GM18868 (cell line): ENCODE measurements at regions not wholly inside any gene's neighbourhood (a gene's known extent, or its start where the extent isn't known, plus 50 kb on each side); places are given as distances from the start of the nearest gene placed in this dataset.
"Not testable (repeated sequence)": the region's sequence is repeated elsewhere in the genome, so short reads cannot be mapped to it uniquely, and the experiment has no call there.

ENCODE experiments used
- ATAC-seq: cut with Tn5 transposase; IDR thresholded peaks from one replicate; pipeline ENCODE4 v1.9.1; 2021; ENCODE audit warnings: mild to moderate bottlenecking, moderate library complexity; ENCODE audit not compliant: unreplicated experiment

GRCh38 chr12:114815026-114815795 lies 131.2 kb upstream of the TBX3 start:
- ATAC-seq: no peak

DNA sequence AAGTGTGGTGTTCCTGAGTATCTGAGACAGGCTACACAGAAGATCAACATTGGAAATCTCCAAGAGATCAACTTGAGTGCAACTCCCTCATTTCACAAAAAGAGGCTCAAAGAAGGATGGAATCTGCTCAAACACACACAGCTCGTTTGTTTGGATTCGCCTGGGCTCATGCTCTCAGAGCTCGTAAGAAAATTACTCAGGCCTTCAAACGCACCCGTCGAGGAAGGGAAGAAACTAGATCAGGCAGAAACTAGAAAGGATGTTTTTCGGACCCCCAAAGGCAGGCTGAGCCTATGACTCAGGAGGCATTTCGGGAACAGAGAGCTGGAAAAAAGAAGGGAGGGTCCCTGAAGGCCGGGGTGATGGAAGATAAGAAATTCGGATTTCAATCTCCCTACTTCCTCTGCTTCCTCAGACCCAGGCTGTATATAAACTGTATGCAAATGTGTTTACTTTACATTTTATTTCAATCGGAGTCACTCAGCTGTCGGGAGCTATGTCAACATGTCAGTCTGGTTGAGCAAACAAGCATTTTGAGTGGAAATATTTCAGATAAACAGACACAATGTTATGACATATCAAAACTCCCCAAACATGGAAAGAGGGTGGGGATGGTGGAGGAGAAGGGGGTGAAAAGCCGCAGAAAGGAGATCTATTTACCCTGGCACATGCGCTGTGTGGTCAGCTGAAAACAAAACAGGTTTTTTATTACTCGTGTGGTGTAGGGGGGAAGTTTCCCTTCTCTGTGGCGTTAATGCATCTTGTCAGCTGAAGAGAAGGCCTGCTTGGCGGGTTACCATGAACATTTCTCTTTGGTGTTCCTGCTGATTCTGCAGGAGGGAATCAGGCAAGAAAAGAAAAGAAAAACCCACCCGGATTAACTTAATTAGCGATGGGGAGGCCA lies 129.1 kb upstream of the TBX3 start:
- no peak for ATAC-seq

GRCh38 chr12:114812384-114812783 lies 128.4 kb upstream of the TBX3 start:
- ATAC-seq: no peak

DNA sequence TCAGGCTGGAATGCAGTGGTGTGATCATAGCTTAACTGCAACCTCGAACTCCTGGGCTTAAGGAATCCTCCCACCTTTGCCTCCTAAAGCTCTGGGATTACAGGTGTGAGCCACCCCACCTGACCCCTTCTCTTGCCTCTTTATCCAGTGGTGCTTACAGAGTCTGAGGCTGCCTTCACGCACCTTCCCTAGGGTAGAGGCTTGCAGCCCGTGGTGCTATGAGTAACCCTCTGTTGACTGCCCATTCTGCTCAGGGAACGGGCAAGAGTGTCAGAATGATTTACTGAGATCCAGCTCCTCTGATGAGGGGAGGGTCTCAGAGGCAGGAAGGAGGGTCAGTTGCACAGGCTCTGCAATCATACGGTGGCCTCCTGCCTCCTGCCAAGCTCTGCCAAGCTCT lies 125.1 kb upstream of the TBX3 start:
- ATAC-seq: no peak

DNA sequence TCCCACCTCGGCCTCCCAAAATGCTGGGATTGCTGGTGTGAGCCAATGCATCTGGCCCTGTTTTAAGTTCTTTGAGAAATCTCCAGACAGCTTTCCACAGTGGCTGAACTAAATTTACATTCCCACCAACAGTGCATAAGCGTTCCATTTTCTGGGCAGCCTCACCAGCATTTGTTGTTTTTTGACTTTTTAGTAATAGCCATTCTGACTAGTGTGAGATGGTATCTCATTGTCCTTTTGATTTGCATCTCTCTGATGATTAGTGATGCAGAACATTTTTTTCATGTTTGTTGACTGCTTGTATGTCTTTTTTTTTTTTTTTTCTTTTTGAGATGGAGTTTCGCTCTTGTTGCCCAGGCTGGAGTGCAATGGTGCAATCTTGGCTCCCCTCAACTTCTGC lies 117.4 kb upstream of the TBX3 start:
- ATAC-seq: not testable (repeated sequence)

- ATAC-seq: not testable (repeated sequence)
Measured at GRCh38 chr12:114800566-114800965, 116.6 kb upstream of the TBX3 start.

- no peak for ATAC-seq
Measured at GRCh38 chr12:114799574-114800487, 115.9 kb upstream of the TBX3 start.

GRCh38 chr12:114794049-114794558 lies 110.1 kb upstream of the TBX3 start:
- ATAC-seq: no peak

DNA sequence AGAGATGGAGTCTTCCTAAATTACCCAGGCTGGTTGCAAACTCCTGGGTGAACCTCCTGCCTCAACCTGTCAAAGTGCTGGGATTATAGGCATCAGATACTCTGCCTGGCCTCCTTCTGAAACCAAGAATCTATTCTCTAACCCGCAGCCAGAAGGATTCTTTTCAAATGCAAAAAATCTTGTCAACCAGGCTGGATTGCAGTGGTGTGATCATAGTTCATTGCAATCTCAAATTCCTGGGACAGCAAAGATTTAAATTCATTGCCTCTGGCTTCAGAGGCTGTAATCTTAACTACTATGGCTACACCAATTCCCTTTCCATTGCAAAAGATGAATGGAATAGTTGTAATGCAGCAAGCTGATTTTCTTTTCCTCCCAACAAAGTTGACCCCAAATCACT lies 106.3 kb upstream of the TBX3 start:
- no peak for ATAC-seq

DNA sequence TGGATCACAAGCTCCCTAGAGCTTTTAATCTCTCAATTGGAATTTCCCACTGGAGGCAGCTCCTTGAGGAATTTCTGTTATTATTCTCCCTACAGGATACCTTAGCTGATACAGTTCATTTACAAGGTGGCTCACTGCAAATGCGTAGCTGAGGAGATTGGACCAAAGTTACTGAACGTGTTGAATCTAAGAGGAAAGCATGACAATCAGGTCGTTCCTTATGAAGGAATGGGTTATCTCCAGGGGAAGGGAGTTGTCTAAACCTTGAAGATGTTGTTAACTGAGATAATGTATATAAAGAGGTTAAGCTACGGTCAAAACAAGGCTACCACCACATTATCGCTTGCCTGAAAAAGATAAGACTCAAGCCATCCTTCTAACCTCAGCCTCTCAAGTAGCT lies 105.8 kb upstream of the TBX3 start:
- no peak for ATAC-seq

DNA sequence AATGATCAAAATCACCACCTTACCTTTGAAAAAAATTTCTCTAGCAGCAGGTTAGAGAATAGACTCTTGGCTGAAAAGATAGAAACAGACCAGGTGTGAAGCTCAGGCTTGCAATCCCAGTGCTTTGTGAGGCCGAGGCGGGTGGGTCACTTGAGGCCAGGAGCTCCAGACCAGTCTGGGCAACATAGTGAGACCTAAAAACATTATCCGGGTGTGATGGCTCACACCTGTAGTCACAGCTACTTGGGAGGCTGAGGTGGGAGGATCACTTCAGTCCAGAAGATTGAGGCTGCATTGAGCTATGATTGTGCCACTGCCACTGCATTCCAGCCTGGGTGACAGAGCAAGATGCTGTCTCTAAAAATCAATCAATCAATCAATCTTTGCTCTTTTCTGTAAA lies 105.3 kb upstream of the TBX3 start:
- no peak for ATAC-seq

DNA sequence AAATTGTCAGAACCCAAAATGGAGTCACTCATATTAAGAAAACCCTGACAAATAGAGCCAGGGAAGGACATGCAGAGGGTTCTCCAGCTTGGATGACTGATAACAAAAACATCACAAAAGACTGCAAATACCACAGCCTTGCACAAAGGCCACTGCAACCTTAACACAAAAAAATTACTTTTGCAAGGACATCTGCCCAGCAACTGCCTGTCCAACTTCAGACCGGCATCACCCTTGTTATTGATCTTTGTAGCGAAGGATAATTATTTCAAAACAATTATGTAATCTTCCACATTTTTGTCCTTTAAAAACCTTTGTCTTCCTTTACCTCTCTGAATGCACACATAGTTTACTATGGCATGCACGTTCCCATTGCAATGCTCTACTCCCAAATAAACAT lies 100.6 kb upstream of the TBX3 start:
- ATAC-seq: no peak

DNA sequence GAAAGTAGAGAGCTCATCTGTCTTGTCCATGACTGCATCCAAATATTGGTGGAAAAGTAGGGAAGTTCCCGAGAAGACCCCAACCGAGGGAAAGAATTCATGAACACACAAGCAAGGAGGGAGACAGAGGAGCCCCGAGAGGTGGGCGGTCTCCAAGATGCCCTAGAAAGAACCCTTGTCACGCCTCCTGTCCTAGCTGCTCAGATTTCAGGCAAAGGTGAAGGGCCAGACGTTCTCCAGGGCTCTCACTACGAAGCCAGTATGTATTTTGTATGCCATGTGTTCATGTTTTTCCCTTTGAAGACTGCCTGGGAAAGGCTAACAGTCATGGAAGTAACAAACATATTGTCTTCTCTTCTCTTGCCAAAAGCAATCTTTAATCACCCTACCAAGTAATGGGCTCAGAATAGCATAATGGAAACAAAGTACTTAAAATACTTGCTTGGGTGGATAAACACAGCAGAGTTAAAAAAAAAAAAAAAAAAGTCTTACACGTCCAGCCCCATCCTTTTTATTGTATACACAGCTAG lies 99.2 kb upstream of the TBX3 start:
- ATAC-seq: no peak

DNA sequence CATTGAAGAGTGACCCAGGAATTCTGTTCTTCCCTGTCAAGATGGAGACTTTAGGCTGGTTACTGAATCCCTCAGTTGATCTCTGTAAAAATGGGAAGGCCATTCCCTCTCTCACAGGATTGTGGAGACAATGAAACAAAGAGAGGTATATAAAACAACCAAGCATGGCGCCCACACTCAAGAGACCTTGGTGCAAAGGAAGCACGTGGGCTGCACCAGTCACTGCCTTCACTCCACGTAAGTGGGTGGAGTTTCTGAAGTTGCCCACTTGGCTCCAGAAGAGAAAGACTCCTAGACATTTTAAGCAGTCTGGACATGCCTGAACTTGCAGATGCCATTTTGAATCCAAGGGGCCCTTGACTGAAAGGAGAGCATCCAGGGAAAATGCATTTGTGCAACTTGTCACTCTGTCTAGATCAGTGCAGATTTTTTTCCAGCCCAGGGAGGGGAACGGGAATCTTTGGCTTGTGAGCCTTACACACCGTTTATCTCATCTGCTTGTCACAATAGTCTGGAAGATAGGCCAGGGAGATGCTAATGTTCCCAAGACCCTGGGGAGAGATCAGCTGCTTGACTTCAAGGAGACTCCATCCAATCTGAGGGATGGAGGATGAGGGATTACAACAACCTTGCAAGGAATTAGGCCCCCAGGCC lies 96.9 kb upstream of the TBX3 start:
- ATAC-seq: no peak

DNA sequence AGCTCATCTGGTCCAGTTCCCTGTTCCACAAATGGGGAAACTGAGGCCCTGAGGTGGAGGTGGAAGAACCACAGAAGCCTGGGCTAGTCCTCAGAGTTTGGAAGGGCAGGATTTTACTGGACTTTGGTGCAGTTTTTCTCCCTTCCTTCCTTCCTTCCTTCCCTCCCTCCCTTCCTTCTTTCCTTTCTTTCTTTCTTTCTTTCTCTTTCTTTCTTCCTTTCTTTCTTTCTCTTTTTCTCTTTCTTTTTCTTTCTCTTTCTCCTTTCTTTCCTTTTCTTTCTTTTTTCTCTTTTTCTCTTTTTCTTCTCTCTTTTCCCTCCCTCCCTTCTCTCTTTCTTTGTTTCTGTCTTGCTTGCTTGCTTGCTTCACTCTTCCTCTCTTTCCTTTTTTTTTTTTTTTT lies 95.7 kb upstream of the TBX3 start:
- no peak for ATAC-seq

GRCh38 chr12:114779186-114779585 lies 95.2 kb upstream of the TBX3 start:
- no peak for ATAC-seq

DNA sequence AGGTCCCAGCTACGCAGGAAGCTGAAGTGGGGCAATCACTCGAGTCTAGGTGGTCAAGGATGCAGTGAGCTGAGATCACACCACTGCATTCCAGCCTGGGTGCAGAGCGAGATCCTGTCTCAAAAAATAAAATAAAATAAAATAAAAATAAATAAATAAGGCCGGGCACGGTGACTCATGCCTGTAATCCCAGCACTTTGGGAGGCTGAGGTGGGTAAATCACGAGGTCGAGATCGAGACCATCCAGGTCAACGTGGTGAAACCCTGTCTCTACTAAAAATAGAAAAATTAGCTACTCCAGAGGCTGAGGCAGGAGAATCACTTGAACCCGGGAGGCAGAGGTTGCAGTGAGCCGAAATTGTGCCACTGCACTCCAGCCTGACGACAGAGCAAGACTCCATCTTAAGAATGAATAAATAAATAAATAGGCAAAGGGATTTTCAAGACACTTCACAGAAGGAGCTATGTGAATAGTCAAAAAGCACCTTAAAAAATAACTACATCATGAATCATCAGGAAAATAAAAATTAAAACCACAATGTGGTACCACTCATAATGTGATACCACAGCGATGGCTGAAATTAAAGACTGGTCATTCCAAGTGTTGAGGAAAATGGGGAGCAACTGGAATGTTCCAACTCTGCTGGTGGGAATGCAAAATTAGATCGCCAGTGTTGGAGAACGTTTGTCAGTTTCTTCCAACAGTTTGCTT lies 92.9 kb upstream of the TBX3 start:
- no peak for ATAC-seq

- ATAC-seq: no peak
Measured at GRCh38 chr12:114774699-114775098, 90.7 kb upstream of the TBX3 start.

GRCh38 chr12:114774197-114774596 lies 90.2 kb upstream of the TBX3 start:
- ATAC-seq: no peak

GRCh38 chr12:114770323-114770722 lies 86.3 kb upstream of the TBX3 start:
- ATAC-seq: no peak
